Suprapubic skin (tissue), 4 donors: ENCODE measurements at regions not wholly inside any gene's neighbourhood (a gene's known extent, or its start where the extent isn't known, plus 50 kb on each side); places are given as distances from the start of the nearest gene placed in this dataset.

Experiments used
- POLR2A ChIP-seq, 2 donors: fragments of 450-650 bp; IDR thresholded peaks; one replicate each; pipeline ENCODE4 v1.6.1; 2017; ENCODE audit warnings: antibody characterized with exemption in 2 of 2, mild to moderate bottlenecking in 2 of 2, moderate library complexity in 2 of 2
- POLR2AphosphoS5 ChIP-seq, 3 donors: sonication (generic); formaldehyde crosslinking; IDR thresholded peaks; one replicate each; pipeline ENCODE4 v1.6.1; 2017; ENCODE audit warnings: antibody characterized with exemption in 3 of 3

DNA sequence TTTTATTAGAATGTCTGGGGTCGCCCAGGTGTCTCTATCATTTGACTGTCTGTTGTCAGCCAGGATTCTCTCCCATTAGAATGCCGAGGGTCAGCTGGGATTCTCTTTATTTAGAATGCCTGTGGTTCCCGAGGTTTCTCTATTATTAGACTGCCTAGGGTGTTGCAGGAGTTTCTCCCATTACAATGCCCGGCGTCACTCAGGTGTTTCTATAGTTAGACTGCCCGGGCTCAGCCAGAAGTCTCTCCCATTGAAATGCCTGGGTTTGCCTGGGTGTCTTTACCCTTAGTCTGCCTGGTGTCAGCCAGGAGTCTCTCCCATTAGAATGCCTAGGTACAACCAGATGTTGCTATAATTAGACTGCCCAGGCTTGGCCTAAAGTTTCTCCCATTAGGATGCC, 2252.0 kb downstream of the TP53TG3F start:
- TF ChIP-seq POLR2AphosphoS5 (IDR thresholded peaks at IDR 0.05) (no peak), POLR2A (IDR thresholded peaks at IDR 0.05) (no peak)
